Right lobe of liver (tissue), 4 donors: ENCODE measurements at regions not wholly inside any gene's neighbourhood (a gene's known extent, or its start where the extent isn't known, plus 50 kb on each side); places are given as distances from the start of the nearest gene placed in this dataset.

Source experiments
- POLR2A ChIP-seq: fragments of 450-650 bp; IDR thresholded peaks from one replicate; pipeline ENCODE4 v1.6.1; 2017; ENCODE audit warnings: antibody characterized with exemption, mild to moderate bottlenecking
- TF ChIP-seq, protein P1 (sequence below), 4 donors: fragments of 200-600 bp in 3 of 4; fragments of 450-650 bp in 1 of 4; IDR thresholded peaks; one replicate each; pipeline versions ENCODE4 v1.5.1 to v1.8.0; 2016 to 2022; ENCODE audit warnings: antibody characterized with exemption in 4 of 4, mild to moderate bottlenecking in 2 of 4
- donor health status: DM: no; HTN: no; CAD: no.
- donor health status: DM: no; HTN: no; CAD: no.
- donor health status: DM: no; HTN: yes; CAD: no.

DNA sequence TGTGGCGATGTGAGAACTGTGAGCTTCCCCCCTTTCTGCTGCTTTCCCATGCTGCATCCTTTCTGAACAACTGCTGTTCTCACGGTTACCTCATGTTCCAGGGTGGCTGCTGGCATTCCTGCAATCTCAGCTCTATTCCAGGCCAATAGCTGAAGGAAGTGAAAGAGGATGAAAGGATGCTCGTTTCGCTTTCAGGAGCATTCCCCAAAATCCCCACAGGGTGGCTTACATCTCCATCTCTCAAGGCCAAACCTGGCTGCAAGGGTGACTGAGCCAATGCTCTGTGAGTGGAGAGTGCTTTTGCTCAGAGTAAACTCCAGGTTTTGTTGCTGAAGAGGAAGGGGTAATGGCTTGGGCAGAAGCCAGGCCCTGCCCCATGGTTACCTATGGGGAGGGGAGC, 848.2 kb downstream of the BRD1 start:
- TF ChIP-seq, protein P1, sequence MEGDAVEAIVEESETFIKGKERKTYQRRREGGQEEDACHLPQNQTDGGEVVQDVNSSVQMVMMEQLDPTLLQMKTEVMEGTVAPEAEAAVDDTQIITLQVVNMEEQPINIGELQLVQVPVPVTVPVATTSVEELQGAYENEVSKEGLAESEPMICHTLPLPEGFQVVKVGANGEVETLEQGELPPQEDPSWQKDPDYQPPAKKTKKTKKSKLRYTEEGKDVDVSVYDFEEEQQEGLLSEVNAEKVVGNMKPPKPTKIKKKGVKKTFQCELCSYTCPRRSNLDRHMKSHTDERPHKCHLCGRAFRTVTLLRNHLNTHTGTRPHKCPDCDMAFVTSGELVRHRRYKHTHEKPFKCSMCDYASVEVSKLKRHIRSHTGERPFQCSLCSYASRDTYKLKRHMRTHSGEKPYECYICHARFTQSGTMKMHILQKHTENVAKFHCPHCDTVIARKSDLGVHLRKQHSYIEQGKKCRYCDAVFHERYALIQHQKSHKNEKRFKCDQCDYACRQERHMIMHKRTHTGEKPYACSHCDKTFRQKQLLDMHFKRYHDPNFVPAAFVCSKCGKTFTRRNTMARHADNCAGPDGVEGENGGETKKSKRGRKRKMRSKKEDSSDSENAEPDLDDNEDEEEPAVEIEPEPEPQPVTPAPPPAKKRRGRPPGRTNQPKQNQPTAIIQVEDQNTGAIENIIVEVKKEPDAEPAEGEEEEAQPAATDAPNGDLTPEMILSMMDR (IDR thresholded peaks at IDR 0.05) = no peak
- no peak for TF ChIP-seq POLR2A
